Epithelial cell of proximal tubule (primary cell): ENCODE measurements at regions not wholly inside any gene's neighbourhood (a gene's known extent, or its start where the extent isn't known, plus 50 kb on each side); places are given as distances from the start of the nearest gene placed in this dataset.
"Not testable (repeated sequence)": the region's sequence is repeated elsewhere in the genome, so short reads cannot be mapped to it uniquely, and the experiment has no call there.

ENCODE experiments used
- DNase-seq: peaks from one replicate; pipeline ENCODE4 v3.0.0-alpha.2; 2011; ENCODE audit warnings: low read depth
- H3K4me3 ChIP-seq: 2 replicates; pipeline ENCODE4 v1.5.1; 2011; ENCODE audit warnings: low read depth, mild to moderate bottlenecking, low read length
- TF ChIP-seq, protein P1 (sequence below): conservative IDR thresholded peaks from 2 replicates; pipeline ENCODE4 v1.5.1; 2012; ENCODE audit warnings: low read depth, mild to moderate bottlenecking, low read length

DNA sequence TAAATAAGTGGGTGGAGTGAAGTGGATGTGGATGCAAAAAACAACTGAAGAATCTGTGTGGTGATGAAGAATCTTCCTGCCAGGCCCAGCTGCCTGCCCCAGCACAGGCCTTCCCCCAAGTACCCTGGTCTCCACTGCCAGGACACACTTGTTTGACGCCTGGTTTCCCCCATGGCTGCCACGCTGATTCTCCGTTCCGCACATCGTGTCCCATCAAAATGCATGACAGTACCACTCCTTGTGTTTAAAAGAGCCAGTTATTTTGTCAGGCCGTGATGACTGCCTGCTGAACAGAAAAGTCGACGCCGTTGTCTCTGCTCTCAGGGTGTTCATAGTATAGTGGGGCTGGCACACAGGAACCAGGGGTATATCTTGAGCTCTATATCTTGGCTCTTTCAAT lies 50.3 kb upstream of the KYNU start:
- no peak for DNase-seq
- TF ChIP-seq, protein P1, sequence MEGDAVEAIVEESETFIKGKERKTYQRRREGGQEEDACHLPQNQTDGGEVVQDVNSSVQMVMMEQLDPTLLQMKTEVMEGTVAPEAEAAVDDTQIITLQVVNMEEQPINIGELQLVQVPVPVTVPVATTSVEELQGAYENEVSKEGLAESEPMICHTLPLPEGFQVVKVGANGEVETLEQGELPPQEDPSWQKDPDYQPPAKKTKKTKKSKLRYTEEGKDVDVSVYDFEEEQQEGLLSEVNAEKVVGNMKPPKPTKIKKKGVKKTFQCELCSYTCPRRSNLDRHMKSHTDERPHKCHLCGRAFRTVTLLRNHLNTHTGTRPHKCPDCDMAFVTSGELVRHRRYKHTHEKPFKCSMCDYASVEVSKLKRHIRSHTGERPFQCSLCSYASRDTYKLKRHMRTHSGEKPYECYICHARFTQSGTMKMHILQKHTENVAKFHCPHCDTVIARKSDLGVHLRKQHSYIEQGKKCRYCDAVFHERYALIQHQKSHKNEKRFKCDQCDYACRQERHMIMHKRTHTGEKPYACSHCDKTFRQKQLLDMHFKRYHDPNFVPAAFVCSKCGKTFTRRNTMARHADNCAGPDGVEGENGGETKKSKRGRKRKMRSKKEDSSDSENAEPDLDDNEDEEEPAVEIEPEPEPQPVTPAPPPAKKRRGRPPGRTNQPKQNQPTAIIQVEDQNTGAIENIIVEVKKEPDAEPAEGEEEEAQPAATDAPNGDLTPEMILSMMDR = no peak
- no peak overlapping the region for H3K4me3 ChIP-seq

DNA sequence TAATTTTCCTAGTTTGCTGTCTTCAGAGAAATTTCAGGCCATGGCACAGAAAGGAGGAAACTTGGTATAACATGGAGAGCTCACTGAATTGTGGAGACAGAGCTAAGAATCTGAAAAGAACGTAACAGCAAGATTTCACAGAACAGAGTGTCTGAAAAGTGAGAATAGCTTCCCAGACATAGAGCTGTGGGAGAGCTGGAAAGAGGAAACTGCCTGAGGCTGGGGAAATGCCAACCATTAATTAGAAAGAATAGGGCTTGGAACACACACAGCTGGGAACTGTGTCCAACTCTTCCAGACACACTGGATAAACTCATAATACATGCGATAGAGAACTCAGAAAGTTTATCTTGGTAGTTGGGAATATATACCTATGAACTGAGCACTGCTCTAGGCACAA lies 51.6 kb upstream of the KYNU start:
- TF ChIP-seq, protein P1 = no peak
- H3K4me3 ChIP-seq = no peak overlapping the region
- no peak for DNase-seq

DNA sequence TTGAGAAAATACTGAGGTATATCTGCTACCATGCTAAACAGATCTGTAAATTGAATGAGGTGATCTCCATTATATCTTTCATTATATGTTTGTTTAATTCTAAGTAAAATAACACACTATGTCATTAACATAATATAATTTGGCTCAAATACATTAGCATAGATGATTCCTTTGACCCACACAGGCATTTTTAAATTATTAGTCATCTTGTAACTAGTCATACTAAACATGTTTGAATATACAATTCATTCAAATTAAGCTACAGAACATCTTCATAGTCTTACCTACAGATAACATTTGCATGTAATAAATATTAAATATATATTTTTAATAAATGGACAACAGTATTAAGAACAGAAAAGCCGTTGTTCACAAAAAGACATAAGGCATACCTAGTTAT lies 52.7 kb upstream of the KYNU start:
- DNase-seq = no peak
- H3K4me3 ChIP-seq = no peak overlapping the region
- TF ChIP-seq, protein P1 = no peak

DNA sequence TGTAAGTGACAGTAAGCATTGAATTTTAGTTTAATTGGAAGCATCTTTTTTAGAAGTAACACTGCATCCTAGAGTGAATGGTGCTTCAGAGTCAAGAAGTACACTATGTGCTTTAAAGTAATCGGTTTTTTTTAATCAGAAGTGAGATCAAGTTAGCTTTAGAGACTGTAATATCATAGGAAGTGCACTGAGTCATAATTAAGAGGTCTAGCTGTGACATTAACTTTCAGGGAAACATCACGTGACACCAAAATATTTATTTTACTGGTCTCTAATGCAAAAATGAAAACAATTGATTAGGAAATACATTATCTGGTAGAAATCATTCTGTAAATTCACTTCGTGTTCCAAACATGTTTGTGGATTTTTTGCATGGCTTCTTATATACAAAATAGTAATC lies 55.3 kb upstream of the KYNU start:
- DNase-seq = no peak
- TF ChIP-seq, protein P1 = no peak
- H3K4me3 ChIP-seq = no peak overlapping the region

DNA sequence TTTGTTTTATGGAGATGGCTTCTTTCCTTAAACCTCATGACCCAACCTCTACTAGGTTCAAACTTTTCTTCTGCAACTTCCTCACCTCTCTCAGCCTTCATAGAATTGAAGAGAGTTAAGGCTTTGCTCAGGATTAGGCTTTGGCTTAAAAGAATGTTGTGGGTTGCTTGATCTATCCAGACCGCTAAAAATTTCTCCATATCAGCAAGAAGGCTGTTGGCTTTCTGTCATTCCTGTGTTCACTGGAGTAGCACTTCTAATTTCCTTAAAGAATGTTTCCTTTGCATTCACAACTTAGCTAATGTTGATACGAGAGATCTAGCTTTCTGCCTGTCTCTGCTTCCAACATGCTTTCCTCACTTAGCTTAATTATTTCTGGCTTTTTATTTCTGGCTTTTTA lies 58.1 kb upstream of the KYNU start:
- TF ChIP-seq, protein P1 = no peak
- peak; percentile 52 for DNase-seq
- no peak overlapping the region for H3K4me3 ChIP-seq

DNA sequence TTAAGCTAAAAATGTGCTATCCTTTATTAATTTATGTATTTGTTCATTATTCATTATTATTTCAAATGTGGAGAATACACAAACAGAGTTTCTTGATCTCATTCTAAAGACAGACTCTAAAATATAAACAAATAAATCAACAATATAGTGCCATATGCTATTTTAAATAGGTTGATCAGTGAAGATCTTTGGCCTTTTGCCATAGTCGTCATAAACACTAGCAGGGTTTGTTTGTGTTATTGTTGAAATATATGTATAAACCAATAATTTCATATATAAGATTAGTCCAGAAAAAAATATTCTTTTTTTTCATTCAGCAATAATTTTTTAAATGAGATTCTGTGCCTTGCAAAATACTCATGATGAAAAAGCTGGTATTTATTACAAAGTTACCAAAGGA lies 62.1 kb upstream of the KYNU start:
- DNase-seq = no peak
- H3K4me3 ChIP-seq = no peak overlapping the region
- TF ChIP-seq, protein P1 = no peak

DNA sequence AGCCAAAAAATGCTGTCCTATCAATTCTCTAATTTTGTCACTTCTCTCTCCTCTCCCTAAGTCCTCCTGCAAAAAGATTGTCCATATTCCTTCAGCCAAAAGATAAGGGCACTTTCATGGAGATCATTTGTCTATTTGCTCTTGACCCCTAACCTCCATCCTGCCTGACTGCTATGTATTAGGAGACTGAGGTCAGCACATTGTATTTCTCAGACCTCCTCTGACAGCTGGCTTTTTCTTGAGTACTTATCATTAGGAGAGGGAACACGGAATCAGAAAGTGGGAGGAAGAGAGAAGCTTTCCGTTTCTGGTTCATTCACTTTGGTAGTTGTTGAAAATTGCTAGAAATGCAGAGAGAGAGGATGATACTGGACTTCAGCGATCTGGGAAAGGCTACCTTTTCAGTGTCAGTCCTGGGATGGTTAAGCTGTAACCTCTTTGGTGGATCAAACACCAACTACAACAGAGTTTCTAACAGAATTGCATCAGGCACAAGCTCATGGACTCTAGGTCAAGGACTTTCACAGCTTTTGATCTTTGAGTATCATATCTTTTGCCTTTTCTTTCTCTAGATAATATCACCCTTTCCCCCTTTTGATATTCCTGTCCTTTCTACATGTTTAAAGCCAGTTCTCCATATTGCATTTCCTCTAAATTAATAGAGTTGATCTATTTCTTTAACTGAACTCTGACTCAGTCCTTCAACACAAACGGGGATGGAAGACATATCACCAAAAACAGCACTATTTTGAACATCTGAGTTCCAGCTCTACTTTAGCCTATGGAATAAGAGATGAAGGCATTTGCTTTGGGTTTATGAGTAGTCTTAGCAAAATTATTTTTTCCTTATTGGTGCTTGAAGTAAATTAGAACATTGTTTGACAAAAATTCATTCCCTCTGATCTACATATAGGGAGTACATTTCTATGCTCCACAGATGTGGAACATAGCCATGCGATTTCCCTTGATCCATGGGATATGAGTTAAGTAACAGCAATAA lies 63.3 kb upstream of the KYNU start:
- no peak for DNase-seq
- TF ChIP-seq, protein P1 = no peak
- H3K4me3 ChIP-seq = no peak overlapping the region

DNA sequence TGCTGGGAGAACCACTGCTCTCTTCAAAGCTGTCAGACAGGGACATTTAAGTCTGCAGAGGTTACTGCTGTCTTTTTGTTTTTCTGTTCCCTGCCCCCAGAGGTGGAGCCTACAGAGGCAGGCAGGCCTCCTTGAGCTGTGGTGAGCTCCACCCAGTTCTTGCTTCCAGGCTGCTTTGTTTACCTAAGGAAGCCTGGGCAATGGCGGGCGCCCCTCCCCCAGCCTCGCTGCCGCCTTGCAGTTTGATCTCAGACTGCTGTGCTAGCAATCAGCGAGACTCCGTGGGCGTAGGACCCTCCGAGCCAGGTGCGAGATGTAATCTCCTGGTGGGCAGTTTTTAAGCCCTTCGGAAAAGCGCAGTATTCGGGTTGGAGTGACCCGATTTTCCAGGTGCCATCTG lies 65.8 kb upstream of the KYNU start:
- not testable (repeated sequence) for H3K4me3 ChIP-seq, DNase-seq
